Lower leg skin (tissue), 3 donors: ENCODE measurements at regions not wholly inside any gene's neighbourhood (a gene's known extent, or its start where the extent isn't known, plus 50 kb on each side); places are given as distances from the start of the nearest gene placed in this dataset.

ENCODE experiments used
- CTCF ChIP-seq, 3 donors: fragments of 450-650 bp; IDR thresholded peaks; one replicate each; pipeline ENCODE4 v1.5.1; 2016; ENCODE audit warnings: antibody characterized with exemption in 3 of 3, mild to moderate bottlenecking in 3 of 3, moderate library complexity in 2 of 3
- POLR2A ChIP-seq, 2 donors: fragments of 450-650 bp; IDR thresholded peaks; one replicate each; pipeline ENCODE4 v1.6.1; 2016 to 2017; ENCODE audit warnings: antibody characterized with exemption in 2 of 2, mild to moderate bottlenecking in 1 of 2, moderate library complexity in 1 of 2

- TF ChIP-seq CTCF (IDR thresholded peaks at IDR 0.05) (no peak), POLR2A (IDR thresholded peaks at IDR 0.05) (no peak)
These were observed 539.0 kb upstream of the TNP1 start for GRCh38 chr2:217398860-217399259.
